ENCODE measurements at regions not wholly inside any gene's neighbourhood (a gene's known extent, or its start where the extent isn't known, plus 50 kb on each side); places are given as distances from the start of the nearest gene placed in this dataset.

- TF ChIP-seq EP300 (IDR thresholded peaks at IDR 0.05; ENCODE audit: borderline replicate concordance) = no peak
- no peak for TF ChIP-seq RAD21 (IDR thresholded peaks at IDR 0.05; ENCODE audit: low read depth)
- no peak for TF ChIP-seq FOXM1 (IDR thresholded peaks at IDR 0.05; ENCODE audit: borderline replicate concordance, low read depth)
- no peak for TF ChIP-seq TAF1 (IDR thresholded peaks at IDR 0.05; ENCODE audit: low read depth)
- no peak for TF ChIP-seq TCF12 (IDR thresholded peaks at IDR 0.05; ENCODE audit: low read depth)
- no peak for TF ChIP-seq YY1 (IDR thresholded peaks at IDR 0.05; ENCODE audit: low read depth)
- TF ChIP-seq TEAD4 (IDR thresholded peaks at IDR 0.05) = no peak
- no peak for TF ChIP-seq NFIC (IDR thresholded peaks at IDR 0.05)
- no peak for TF ChIP-seq REST (IDR thresholded peaks at IDR 0.05; ENCODE audit: low read depth)
- no peak for TF ChIP-seq CEBPB (IDR thresholded peaks at IDR 0.05)
- TF ChIP-seq MAX (IDR thresholded peaks at IDR 0.05) = no peak
- no peak for TF ChIP-seq EGR1 (IDR thresholded peaks at IDR 0.05)
- no peak for TF ChIP-seq ZBTB7A (IDR thresholded peaks at IDR 0.05; ENCODE audit: low read depth)
Observed at GRCh38 chr10:8712656-8713055, 658.2 kb downstream of the GATA3 start.
